Activated CD4-positive, alpha-beta T cell treated with anti-CD3 and anti-CD28 coated beads for 48 hours (primary cell): ENCODE measurements at regions not wholly inside any gene's neighbourhood (a gene's known extent, or its start where the extent isn't known, plus 50 kb on each side); places are given as distances from the start of the nearest gene placed in this dataset.

Experiments used
- DNase-seq: peaks from one replicate; pipeline ENCODE4 v3.0.0-alpha.2; 2020

GRCh38 chr20:6533761-6534479 is 233.6 kb upstream of the BMP2 start:
- no peak for DNase-seq

- DNase-seq, result no peak
These were observed 234.1 kb upstream of the BMP2 start for GRCh38 chr20:6533351-6533750.

GRCh38 chr20:6530779-6531315 is 236.6 kb upstream of the BMP2 start:
- no peak for DNase-seq

GRCh38 chr20:6530254-6530653 is 237.2 kb upstream of the BMP2 start:
- no peak for DNase-seq

GRCh38 chr20:6525447-6526303 is 241.8 kb upstream of the BMP2 start:
- DNase-seq, result no peak

- DNase-seq, result no peak
These were observed 243.2 kb upstream of the BMP2 start for GRCh38 chr20:6524305-6524704.

GRCh38 chr20:6519556-6519955 is 247.9 kb upstream of the BMP2 start:
- no peak for DNase-seq

- DNase-seq, result no peak
These were observed 252.2 kb upstream of the BMP2 start for GRCh38 chr20:6515261-6515660.

- no peak for DNase-seq
These were observed 253.9 kb upstream of the BMP2 start for GRCh38 chr20:6513599-6513998.

- DNase-seq, result no peak
These were observed 258.1 kb upstream of the BMP2 start for GRCh38 chr20:6509374-6509773.

- no peak for DNase-seq
These were observed 260.6 kb upstream of the BMP2 start for GRCh38 chr20:6506906-6507305.

GRCh38 chr20:6504826-6505225 is 262.7 kb upstream of the BMP2 start:
- no peak for DNase-seq

GRCh38 chr20:6504179-6504578 is 263.3 kb upstream of the BMP2 start:
- no peak for DNase-seq

- no peak for DNase-seq
These were observed 264.5 kb upstream of the BMP2 start for GRCh38 chr20:6502999-6503398.

- no peak for DNase-seq
These were observed 265.3 kb upstream of the BMP2 start for GRCh38 chr20:6502219-6502618.

- DNase-seq, result no peak
These were observed 266.4 kb upstream of the BMP2 start for GRCh38 chr20:6501061-6501460.

- DNase-seq, result no peak
These were observed 267.9 kb upstream of the BMP2 start for GRCh38 chr20:6499566-6499965.

- DNase-seq, result no peak
These were observed 270.6 kb upstream of the BMP2 start for GRCh38 chr20:6496874-6497273.

GRCh38 chr20:6495907-6496306 is 271.6 kb upstream of the BMP2 start:
- no peak for DNase-seq

- DNase-seq, result no peak
These were observed 275.0 kb upstream of the BMP2 start for GRCh38 chr20:6492271-6493055.

- DNase-seq, result no peak
These were observed 276.6 kb upstream of the BMP2 start for GRCh38 chr20:6490849-6491248.

- no peak for DNase-seq
These were observed 277.9 kb upstream of the BMP2 start for GRCh38 chr20:6489361-6490171.
